ENCODE measurements at regions not wholly inside any gene's neighbourhood (a gene's known extent, or its start where the extent isn't known, plus 50 kb on each side); places are given as distances from the start of the nearest gene placed in this dataset.

DNA sequence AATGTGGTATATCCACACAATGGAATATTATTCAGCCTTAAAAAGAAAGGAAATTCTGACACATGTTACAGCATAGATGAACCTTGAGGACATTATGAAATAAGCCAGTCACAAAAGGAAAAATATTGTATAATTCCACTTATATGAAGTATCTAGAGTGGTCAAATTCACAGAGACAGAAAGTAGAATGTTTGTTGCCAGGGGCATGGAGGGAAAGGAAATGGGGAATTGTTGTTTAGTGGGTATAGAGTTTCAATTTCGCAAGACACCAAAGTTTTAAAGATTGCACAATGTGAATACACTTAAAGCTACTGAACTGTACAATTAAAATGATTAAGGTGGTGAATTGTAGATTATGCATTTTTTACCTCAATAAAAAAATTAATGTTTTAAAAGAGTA is 92.9 kb downstream of the TXNL1 start:
- H3K4me1 ChIP-seq (ENCODE audit: insufficient read depth, poor library complexity, severe bottlenecking), result no peaks in the 10 kb centered on the region
- no peaks in the 10 kb centered on the region for H3K27me3 ChIP-seq (ENCODE audit: insufficient read depth, poor library complexity, severe bottlenecking)
- ATAC-seq (ENCODE audit: low read depth), result no peak
- H3K4me3 ChIP-seq (ENCODE audit: severe bottlenecking), result no peak overlapping the region
- no peaks in the 10 kb centered on the region for H3K36me3 ChIP-seq (ENCODE audit: low read depth)
- H3K9me3 ChIP-seq (ENCODE audit: severe bottlenecking), result no peaks in the 10 kb centered on the region
- H3K27ac ChIP-seq (ENCODE audit: poor library complexity, severe bottlenecking), result no peak overlapping the region
- no peak for TF ChIP-seq CTCF (IDR thresholded peaks at IDR 0.05; ENCODE audit: poor library complexity, severe bottlenecking)
- DNase-seq (ENCODE audit: low spot score), result no peak

DNA sequence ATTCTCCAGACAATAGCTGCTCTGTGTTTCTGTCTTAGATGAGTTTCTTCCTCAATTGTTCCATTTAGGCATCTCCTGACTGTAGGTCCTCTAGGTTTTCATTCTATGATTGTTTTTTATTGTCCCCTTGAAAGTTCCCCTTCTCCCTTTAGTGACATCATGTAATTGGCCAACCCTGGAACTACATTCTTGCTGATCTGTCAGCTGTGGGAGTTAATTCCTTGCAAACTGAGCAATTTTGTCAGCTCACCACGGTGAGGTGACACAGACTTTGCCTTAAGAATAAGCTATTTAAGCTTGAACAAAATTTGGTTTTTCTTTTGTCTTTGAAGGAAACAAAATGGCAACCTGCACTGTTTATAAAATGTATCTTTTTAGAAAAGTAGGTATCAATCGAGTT is 95.9 kb downstream of the TXNL1 start:
- ATAC-seq (ENCODE audit: low read depth), result no peak
- no peak for DNase-seq (ENCODE audit: low spot score)
- no peaks in the 10 kb centered on the region for H3K9me3 ChIP-seq (ENCODE audit: severe bottlenecking)
- no peak overlapping the region for H3K27ac ChIP-seq (ENCODE audit: poor library complexity, severe bottlenecking)
- no peak for TF ChIP-seq CTCF (IDR thresholded peaks at IDR 0.05; ENCODE audit: poor library complexity, severe bottlenecking)
- H3K4me3 ChIP-seq (ENCODE audit: severe bottlenecking), result no peak overlapping the region
- no peaks in the 10 kb centered on the region for H3K4me1 ChIP-seq (ENCODE audit: insufficient read depth, poor library complexity, severe bottlenecking)
- H3K27me3 ChIP-seq (ENCODE audit: insufficient read depth, poor library complexity, severe bottlenecking), result no peaks in the 10 kb centered on the region
- no peaks in the 10 kb centered on the region for H3K36me3 ChIP-seq (ENCODE audit: low read depth)

- no peak for TF ChIP-seq CTCF (IDR thresholded peaks at IDR 0.05; ENCODE audit: poor library complexity, severe bottlenecking)
- H3K4me1 ChIP-seq (ENCODE audit: insufficient read depth, poor library complexity, severe bottlenecking), result no peaks in the 10 kb centered on the region
- no peaks in the 10 kb centered on the region for H3K27me3 ChIP-seq (ENCODE audit: insufficient read depth, poor library complexity, severe bottlenecking)
- H3K27ac ChIP-seq (ENCODE audit: poor library complexity, severe bottlenecking), result no peak overlapping the region
- DNase-seq (ENCODE audit: low spot score), result no peak
- H3K36me3 ChIP-seq (ENCODE audit: low read depth), result no peaks in the 10 kb centered on the region
- no peaks in the 10 kb centered on the region for H3K9me3 ChIP-seq (ENCODE audit: severe bottlenecking)
- no peak for ATAC-seq (ENCODE audit: low read depth)
- no peak overlapping the region for H3K4me3 ChIP-seq (ENCODE audit: severe bottlenecking)
Measured at GRCh38 chr18:56541793-56542192, 96.6 kb downstream of the TXNL1 start.

DNA sequence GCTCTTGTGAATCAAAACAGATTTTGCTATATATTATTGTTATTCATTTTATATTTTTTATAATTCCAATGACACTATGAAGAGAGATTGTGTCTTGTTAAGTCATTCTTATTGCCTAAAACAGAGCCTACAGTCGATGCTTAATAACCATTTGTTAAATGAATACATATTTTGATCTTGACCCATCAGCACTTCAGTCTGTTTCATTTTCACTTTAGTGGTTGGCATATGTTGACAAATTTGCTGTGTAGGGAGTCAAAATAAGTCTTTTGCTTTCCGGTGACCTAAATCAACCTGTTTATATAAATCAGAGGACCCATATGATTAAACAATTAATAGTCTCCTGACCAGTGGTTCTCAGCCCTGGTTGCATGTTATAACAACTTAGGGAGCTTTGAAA is 97.1 kb downstream of the TXNL1 start:
- ATAC-seq (ENCODE audit: low read depth) (no peak), DNase-seq (ENCODE audit: low spot score) (no peak)
- no peak overlapping the region for H3K27ac ChIP-seq (ENCODE audit: poor library complexity, severe bottlenecking)
- no peaks in the 10 kb centered on the region for H3K4me1 ChIP-seq (ENCODE audit: insufficient read depth, poor library complexity, severe bottlenecking)
- H3K9me3 ChIP-seq (ENCODE audit: severe bottlenecking), result no peaks in the 10 kb centered on the region
- H3K4me3 ChIP-seq (ENCODE audit: severe bottlenecking), result no peak overlapping the region
- no peak for TF ChIP-seq CTCF (IDR thresholded peaks at IDR 0.05; ENCODE audit: poor library complexity, severe bottlenecking)
- H3K36me3 ChIP-seq (ENCODE audit: low read depth), result no peaks in the 10 kb centered on the region
- no peaks in the 10 kb centered on the region for H3K27me3 ChIP-seq (ENCODE audit: insufficient read depth, poor library complexity, severe bottlenecking)

- Histone ChIP-seq H3K4me1 (ENCODE audit: insufficient read depth, poor library complexity, severe bottlenecking) (no peaks in the 10 kb centered on the region), H3K36me3 (ENCODE audit: low read depth) (no peaks in the 10 kb centered on the region), H3K27me3 (ENCODE audit: insufficient read depth, poor library complexity, severe bottlenecking) (no peaks in the 10 kb centered on the region), H3K9me3 (ENCODE audit: severe bottlenecking) (no peaks in the 10 kb centered on the region), H3K4me3 (ENCODE audit: severe bottlenecking) (no peak overlapping the region), H3K27ac (ENCODE audit: poor library complexity, severe bottlenecking) (no peak overlapping the region)
- ATAC-seq (ENCODE audit: low read depth), result no peak
- no peak for DNase-seq (ENCODE audit: low spot score)
- TF ChIP-seq CTCF (IDR thresholded peaks at IDR 0.05; ENCODE audit: poor library complexity, severe bottlenecking), result no peak
Measured at GRCh38 chr18:56538746-56539145, 99.6 kb downstream of the TXNL1 start.
